ENCODE measurements at regions not wholly inside any gene's neighbourhood (a gene's known extent, or its start where the extent isn't known, plus 50 kb on each side); places are given as distances from the start of the nearest gene placed in this dataset.

DNA sequence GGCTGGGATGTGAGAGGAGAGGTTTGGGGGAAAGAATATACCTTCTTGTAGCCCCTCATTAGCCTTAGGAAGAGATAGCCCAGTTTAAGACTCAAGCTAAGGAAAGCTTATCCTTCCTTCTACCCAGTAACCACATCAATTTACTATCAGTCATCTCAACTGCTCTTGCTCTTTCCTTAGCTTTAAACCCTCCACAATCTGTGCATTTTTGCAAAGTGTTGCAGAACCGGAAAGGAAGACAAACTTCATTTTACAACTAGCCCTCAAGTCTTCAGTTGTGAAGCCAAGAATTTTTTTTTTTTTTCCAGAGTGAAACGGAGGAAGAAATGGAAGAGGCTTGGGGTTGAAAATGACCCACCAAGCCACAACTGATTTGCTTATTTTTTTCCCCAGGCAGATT lies 137.0 kb upstream of the LMO4 start:
- intact Hi-C loops (cut with DNase I) = no loop called here
- DNase-seq (no peak), ATAC-seq (ENCODE audit: poor library complexity) (no peak)

DNA sequence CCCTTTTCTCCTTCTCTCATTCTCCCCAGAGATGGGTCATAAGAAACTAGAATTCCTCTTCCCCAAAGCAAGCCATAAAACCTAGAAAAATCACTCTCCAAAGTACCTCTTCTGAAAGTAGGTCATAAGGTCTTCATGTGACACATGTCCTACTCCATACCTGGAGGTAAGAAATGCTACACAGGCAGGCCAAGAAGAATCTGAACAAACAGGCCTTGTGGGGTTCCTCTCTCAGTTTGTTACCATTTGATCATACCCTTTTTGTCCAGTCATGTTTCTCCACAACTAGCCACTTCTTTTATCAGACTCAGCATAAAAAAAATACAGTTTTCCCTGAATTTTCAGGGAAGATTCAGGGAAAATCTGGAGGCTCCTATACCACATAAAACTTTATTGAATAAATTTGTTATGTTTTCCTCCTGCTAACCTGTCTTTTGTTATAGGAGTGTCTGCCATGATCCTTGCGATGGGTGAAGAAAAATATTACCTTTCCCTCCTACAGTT lies 134.4 kb upstream of the LMO4 start:
- ATAC-seq (ENCODE audit: poor library complexity) (no peak), DNase-seq (no peak)
- intact Hi-C loops (cut with DNase I) = no loop called here

DNA sequence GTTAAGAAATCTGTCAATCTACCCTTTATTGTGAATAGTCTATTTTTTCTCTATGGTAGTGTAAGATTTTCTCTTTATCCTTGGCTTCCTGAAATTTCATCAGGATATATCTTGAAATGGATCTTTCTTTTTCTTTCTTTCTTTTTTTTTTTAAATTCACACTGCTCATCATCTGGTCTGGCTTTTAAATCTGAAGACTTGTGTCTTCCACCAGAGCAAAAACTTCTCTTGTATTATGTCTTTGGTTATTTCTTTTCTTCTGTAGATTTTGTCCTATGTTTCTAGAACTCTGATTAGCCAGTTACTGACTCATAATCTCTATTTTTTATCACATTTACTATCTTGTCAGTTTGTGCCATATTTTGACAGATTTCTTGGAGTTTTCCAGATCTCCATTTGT lies 133.8 kb upstream of the LMO4 start:
- intact Hi-C loops (cut with DNase I) = no loop called here
- DNase-seq (no peak), ATAC-seq (ENCODE audit: poor library complexity) (no peak)

DNA sequence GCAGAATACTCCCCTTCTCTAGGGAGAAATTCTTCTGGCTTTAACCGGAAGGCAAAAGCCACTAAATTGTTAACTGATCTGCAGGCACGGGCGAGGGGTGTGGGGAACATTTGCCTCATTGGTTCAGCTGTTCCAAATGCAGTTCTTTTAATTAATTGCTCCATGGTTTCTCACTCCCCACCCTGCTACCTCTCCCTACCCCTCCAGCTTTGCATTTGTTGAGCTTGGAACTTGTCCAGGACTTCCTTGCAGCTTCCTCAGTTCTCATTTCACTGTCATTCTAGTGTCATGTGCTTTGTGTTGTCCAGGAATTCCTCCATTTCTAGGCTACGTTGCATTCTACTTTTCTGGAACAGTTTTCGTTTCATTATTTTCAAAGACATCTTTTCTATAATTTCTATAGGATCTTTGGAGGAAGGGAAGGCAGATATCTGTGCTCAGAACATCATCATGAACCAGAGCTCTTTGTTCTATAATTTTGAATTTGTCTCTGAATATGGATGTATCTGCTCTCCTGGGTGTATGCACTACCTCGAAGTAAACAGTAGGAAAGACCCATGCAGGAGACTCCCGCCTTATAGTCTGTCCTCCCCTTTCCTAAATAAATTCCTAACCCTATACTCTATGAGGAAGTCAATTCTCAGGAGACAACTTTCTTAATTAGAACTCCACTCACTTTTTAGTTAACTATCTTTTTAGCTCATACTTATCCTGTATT lies 132.4 kb upstream of the LMO4 start:
- DNase-seq = no peak
- ATAC-seq (ENCODE audit: poor library complexity) = no peak
- intact Hi-C loops (cut with DNase I) = no loop called here

DNA sequence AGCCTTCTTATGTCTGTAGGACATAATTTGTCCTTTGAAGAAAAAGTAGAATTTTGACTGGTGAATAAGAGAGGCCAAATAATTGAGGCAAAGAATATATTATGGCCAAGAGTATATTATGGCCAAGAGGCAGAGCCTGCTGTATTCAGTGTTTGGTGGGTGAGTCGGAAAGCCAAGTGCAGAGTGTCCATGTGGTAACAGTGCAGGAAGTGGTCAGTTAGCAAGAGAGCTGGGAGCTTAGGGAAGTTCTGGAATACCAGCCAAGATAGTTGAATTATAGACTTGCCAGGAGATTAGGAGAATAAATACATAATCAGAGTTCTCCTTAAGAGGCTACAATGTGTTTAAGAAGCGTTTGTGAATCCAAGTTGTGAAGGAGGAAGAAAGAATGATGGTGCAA lies 131.5 kb upstream of the LMO4 start:
- intact Hi-C loops (cut with DNase I) = no loop called here
- DNase-seq (no peak), ATAC-seq (ENCODE audit: poor library complexity) (no peak)

DNA sequence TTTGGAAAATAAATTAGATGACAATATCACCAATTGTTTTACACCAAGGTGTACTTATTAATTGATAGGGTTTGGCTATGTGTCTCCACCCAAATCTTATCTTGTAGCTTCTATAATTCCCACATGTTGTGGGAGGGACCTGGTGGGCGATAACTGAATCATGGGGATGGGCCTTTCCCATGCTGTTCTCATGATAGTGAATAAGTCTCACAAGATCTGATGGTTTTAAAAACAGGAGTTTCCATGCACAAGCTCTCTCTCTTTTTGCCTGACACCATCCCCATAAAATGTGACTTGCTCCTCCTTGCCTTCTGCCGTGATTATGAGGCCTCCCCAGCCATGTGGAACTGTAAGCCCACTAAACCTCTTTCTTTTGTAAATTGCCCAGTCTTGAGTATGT lies 131.0 kb upstream of the LMO4 start:
- intact Hi-C loops (cut with DNase I) = no loop called here
- no peak for ATAC-seq (ENCODE audit: poor library complexity)
- no peak for DNase-seq

DNA sequence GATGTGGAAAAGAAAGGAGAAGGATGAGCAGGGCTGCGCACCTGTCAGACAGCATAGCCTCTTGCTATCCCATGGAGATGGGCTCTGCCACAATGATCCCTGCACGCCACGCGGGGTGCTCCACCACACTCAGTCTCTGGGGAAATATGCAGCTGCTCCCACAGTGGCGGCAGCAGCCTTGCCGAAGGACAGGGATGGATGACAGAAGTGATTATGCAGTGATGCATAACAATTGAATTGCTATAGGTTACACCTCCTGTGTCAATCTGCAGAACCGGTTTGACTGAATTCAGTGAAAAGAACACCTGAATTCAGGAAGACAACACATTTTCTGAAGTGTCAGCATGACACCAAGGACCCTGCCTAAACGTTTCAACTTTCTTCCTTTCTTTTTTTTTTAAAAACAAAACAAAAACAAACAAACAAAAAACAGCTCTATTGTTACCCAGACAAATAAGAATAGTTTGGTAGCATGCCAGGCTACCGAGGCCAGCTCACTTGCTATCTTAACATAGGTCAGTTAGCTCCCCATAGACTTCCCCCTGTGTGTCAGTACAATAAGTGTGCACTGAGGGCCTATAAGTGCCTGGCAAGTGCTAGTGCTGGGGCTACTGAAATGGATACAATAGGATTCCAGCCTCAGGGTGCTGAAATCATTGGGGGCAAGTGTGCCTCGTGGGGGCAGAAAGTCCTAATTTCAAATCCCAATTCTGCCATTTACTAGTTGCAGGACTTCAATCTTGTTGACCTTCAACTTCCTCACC lies 127.6 kb upstream of the LMO4 start:
- ATAC-seq (ENCODE audit: poor library complexity) (no peak), DNase-seq (no peak)
- intact Hi-C loops (cut with DNase I) = no loop called here

DNA sequence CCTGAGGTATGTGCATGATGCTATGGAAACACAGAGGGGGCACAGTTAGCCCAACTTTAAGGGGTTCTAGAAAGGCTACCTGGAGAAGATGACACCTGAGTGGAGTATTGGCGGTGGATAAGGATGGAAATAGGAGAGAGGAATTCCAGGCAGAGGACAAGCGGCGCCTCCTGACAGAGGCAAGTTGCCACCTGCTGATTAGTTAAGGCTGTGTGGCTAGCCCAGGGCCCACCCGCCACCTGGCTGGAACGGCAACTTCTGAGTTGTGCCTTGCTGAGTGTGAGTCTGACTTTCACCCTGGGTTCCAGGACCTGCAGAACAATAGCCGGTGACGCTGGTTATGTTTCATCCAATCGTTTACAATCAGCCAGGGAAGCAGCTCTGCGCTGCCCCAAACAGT lies 126.9 kb upstream of the LMO4 start:
- ATAC-seq (ENCODE audit: poor library complexity) (no peak), DNase-seq (no peak)
- intact Hi-C loops (cut with DNase I) = no loop called here

DNA sequence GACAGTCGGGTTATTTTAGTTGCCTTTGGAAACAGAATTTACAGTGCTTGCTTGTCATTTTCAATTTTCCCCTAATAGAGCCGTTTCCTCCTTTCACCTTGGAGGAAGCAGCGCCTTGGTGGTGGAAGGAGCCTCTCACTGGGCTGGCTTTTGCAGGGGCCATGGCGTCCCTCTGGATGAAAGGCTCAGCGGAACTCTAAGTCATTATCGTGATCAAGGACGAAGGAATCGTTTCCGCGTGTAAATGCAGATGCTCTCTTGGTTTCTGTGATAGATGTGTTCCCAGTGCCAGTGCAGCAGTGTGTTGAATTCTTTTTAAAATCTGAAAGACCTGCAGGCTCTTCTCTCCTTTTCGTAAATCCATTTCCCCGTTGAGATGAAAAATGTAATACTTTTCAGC lies 126.2 kb upstream of the LMO4 start:
- no peak for DNase-seq
- no peak for ATAC-seq (ENCODE audit: poor library complexity)
- intact Hi-C loops (cut with DNase I) = no loop called here

DNA sequence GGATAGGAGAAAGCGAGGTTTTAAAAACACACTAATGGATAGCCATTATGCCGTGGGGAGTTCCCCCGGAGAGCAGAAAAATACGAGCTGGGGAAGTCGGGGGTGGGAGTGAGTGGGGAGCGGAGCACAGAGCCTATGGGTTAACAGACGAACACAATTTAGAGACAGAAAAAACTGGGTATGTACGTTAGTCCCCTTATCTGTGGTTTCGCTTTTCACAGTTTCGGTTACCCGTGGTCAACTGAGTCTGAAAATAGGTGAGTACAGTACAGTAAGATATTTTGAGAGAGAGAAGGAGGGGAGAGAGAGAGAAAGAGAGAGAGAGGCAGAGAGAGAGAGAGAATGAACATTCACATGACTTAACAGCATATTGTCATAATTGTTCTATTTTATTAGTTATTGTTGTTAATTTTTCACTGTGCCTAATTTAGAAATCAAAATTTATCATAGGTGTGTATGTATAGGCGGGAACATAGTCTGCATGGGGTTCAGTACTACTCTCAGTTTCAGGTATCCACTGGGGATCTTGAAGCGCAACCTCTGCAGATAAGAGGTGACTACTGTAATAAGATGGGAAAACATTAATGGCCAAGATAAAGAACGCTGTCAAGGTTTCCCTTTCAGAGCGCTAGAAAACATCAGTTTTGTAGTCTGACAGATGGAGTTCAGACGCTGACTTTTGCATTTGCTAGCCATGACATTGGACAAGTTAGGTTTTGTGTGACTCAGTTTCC lies 125.6 kb upstream of the LMO4 start:
- intact Hi-C loops (cut with DNase I) = no loop called here
- ATAC-seq (ENCODE audit: poor library complexity) = no peak

DNA sequence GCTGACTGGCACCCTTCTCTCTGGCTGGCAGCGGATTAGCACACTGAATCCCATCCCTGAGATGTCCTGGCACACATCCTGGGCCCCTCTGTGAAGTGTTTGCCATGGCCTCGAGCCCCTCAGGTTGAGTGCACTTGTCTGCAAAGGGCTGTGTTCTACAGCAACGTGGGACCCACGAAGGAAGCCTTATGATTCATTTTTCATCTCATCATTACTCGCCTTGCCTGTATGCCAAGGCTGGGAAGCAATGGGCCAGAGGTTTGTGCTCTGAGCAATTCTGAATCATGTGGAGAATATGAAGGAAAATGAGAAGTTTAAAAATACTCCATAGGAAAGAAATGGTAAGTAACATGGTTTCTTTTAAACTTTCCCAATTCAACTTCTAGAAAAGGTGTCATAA lies 124.8 kb upstream of the LMO4 start:
- ATAC-seq (ENCODE audit: poor library complexity) (no peak), DNase-seq (no peak)
- intact Hi-C loops (cut with DNase I) = no loop called here

More for the DNA sequence above, 125.6 kb upstream of the LMO4 start:
- no peak for DNase-seq

DNA sequence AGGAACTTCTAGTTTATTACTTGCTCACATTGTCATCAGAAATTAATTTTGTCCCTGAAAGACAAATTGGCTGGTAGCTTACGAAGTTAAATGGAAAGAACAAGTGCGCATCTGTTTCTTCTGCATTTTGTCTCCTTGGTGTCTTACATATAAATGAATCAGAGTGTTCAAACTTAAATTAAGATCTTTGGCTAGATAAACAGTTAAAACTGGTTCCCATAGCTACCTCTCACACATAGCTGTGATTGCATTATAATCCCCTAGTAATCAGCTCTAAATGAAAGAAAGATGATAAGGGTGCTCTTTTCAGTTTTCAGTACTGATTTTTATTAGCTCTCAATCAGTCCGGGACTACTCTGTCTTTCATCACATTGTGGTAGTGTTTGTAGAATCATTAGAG lies 124.2 kb upstream of the LMO4 start:
- ATAC-seq (ENCODE audit: poor library complexity) = no peak
- DNase-seq = no peak
- intact Hi-C loops (cut with DNase I) = no loop called here

DNA sequence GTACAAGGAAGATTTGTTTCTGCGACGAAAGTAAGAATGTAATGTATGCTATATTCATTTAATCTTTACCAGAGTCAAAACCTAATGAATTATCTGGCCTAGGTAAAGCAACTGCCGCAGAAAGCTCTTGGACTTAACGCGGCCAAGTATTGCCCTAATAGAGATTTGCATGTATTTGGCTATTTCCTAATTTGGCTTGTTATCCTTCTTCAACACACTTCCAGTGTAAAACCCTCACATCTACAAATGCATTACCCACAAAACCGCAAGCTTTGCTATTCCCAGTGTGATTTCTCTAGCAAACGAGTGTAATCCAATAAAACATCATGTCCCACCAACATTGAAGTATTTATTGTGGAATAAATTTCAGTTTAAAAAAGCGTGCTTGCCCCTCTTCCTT lies 123.8 kb upstream of the LMO4 start:
- DNase-seq (no peak), ATAC-seq (ENCODE audit: poor library complexity) (no peak)
- intact Hi-C loops (cut with DNase I) = no loop called here

DNA sequence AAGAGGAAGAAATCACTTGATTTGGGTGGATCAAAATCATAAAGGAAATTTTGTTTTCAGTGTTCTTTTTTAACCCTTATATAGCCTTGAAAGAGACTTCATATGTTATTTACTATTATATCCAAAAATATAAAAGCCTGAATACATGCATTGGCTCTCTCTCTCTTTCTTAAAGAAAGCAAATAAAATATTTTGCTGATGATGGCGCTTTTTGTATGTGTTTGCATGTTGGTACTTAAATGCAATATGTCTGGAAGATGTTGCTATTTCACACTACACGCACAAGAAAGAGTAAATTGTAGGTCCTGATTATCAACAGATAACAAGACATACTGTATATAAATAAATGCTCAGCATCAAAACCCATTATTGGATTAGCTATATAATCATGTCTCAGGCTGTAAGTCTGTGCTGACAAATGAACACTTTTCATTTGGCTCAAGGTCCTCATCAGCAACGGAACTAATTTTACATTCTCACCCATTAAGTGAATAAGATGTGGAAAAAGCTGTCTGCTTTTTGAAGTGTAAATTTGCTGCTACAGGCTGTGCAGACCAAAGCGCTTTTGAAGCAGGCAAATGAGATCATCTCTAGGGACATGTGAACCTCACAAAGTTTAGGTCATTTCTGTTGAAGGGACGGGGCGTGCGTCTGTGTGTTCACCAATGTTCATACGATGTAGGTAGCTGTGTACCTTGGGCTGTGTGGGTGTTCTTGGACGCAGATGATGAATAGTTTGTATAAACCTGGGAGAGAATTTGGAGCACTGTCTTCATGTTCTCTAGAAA lies 122.4 kb upstream of the LMO4 start:
- DNase-seq (no peak), ATAC-seq (ENCODE audit: poor library complexity) (no peak)
- intact Hi-C loops (cut with DNase I) = no loop called here

DNA sequence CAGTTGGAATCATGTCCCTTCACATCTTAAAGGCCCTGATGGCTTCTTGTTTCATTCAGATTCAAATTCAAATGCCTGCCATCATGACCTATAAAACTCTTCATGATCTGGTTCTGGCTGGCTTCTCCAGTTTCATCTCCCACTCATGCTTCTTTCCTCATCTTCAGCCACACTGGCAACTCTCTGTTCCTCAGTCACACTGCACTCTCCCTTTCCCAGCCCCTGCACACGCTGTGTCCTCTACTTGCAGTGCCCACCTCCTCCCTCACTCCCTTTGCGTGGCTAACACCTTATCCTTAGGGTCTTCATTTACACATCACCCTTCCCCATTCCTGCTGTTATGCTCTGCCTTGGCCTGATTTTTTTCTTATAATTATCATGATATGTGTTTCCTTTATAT lies 120.6 kb upstream of the LMO4 start:
- intact Hi-C loops (cut with DNase I) = no loop called here
- DNase-seq = no peak
- ATAC-seq (ENCODE audit: poor library complexity) = no peak

DNA sequence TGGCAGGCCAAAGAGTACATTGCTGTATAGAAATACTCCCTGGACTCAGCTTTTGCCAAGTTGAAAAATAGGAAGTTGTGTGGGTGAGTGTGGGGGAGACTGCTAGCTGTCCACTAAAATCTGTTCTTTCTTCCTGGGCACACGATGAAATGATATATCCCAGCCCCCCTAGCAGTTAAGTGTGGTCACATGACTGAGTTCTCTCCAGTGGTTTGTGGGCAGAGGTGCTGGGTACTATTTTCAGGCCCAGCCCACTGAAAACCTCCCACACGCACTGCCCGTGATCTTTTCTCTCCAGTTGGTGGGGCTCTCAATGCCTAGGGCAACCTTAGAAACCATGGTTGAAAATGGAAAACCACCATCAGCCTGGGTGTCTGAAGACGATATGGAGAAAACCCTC lies 119.7 kb upstream of the LMO4 start:
- no peak for DNase-seq
- no peak for ATAC-seq (ENCODE audit: poor library complexity)
- intact Hi-C loops (cut with DNase I) = no loop called here

DNA sequence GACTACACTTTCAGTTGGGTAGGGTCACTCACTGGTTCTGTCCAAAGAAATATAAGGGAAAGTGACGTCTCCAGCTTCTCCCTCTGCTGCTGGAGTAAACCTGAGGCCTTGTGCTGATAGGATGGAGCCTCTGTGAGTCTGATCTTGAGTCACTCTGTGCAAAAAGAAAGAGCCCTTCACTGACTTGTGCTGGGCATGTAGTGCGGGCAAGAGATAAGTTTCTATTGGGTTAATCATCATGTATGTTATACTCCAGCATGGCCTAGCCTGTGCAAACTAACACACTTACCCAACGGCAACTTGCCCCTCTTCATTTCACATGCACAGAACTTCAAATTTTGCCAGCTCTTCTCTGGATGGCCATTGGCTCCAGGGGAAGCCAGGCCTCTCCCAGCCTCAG lies 118.5 kb upstream of the LMO4 start:
- no peak for DNase-seq
- ATAC-seq (ENCODE audit: poor library complexity) = no peak
- intact Hi-C loops (cut with DNase I) = no loop called here

DNA sequence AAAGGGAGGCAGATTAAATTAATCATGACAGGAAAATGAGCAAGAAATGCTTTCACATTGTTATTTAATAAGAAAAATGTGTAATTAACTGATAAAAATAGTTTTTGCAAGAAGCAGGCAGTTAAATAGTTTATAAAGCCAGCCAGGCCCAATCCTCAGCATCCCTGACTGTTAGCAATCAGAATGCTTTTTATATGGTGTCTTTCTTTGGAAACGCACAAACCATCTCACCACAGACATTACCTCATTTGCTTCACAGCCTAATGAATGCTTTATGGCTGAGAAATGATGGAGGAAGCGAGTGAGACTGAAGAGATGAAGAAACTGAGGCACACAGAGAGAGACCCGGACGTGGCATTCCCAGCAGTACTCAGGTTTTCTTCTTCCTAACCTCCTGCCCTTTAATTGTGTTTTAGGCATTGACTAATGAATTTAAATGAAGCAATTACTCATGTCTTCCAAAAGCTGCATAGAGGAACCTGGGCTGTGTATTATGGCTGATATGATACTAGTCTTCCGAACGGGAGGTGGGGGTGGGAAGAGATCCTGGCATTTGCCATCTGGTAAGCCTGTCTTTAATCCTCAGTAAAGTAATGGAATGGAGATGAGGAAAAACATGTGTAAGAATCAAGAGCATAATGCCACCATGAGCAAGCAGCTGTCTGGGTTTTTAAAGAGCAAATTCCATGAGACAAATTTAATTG lies 116.1 kb upstream of the LMO4 start:
- intact Hi-C loops (cut with DNase I) = no loop called here
- ATAC-seq (ENCODE audit: poor library complexity) (no peak), DNase-seq (no peak)

DNA sequence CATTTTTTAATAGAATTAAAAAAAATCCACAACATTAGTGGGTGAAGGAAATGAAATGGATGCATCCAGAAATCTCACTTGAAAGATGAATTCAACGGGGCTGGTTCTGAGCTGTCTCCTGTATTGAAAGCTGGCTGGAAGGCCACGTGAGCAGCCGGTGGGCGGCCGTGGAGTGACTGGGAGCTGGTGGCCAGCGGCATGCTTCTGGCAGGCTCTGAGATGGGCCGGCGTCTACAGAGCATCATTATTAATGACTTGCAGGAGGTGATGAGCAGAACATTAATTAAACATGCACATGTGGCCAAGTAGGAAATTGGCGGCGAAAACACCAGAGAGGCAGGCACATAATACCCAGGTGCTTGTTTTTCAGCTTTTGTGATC lies 115.6 kb upstream of the LMO4 start:
- DNase-seq (no peak), ATAC-seq (ENCODE audit: poor library complexity) (no peak)
- intact Hi-C loops (cut with DNase I) = no loop called here

Data from Right ventricle myocardium superior (tissue), 1 donor.